Activated naive CD4-positive, alpha-beta T cell (primary cell): ENCODE measurements at regions not wholly inside any gene's neighbourhood (a gene's known extent, or its start where the extent isn't known, plus 50 kb on each side); places are given as distances from the start of the nearest gene placed in this dataset.
"Not testable (repeated sequence)": the region's sequence is repeated elsewhere in the genome, so short reads cannot be mapped to it uniquely, and the experiment has no call there.

Experiments
- DNase-seq, 4 experiments: peaks; one replicate each; lab custom pipeline; 2025; lab: John Stamatoyannopoulos, UW

GRCh38 chr12:9367828-9368227, 159.6 kb upstream of the PZP start:
- no peak for DNase-seq

GRCh38 chr12:9367201-9367600, 159.0 kb upstream of the PZP start:
- DNase-seq = no peak

- no peak for DNase-seq
Measured at GRCh38 chr12:9365296-9365695, 157.1 kb upstream of the PZP start.

GRCh38 chr12:9364224-9365176, 156.3 kb upstream of the PZP start:
- no peak for DNase-seq

GRCh38 chr12:9363145-9363544, 154.9 kb upstream of the PZP start:
- no peak for DNase-seq

GRCh38 chr12:9361879-9362326, 153.7 kb upstream of the PZP start:
- no peak for DNase-seq

GRCh38 chr12:9354009-9354754, 146.0 kb upstream of the PZP start:
- DNase-seq = not testable (repeated sequence)

GRCh38 chr12:9351136-9351535, 142.9 kb upstream of the PZP start:
- no peak for DNase-seq

- no peak for DNase-seq
Measured at GRCh38 chr12:9349888-9350885, 142.0 kb upstream of the PZP start.

- DNase-seq = no peak
Measured at GRCh38 chr12:9348906-9349518, 140.8 kb upstream of the PZP start.

- DNase-seq = no peak
Measured at GRCh38 chr12:9347328-9348127, 139.3 kb upstream of the PZP start.

GRCh38 chr12:9346866-9347327, 138.7 kb upstream of the PZP start:
- DNase-seq = no peak

GRCh38 chr12:9345171-9345570, 137.0 kb upstream of the PZP start:
- DNase-seq = no peak

GRCh38 chr12:9344541-9344940, 136.3 kb upstream of the PZP start:
- no peak for DNase-seq

GRCh38 chr12:9343731-9344130, 135.5 kb upstream of the PZP start:
- no peak for DNase-seq

- DNase-seq = no peak
Measured at GRCh38 chr12:9342614-9343353, 134.6 kb upstream of the PZP start.

- DNase-seq = no peak
Measured at GRCh38 chr12:9341260-9341585, 133.0 kb upstream of the PZP start.

GRCh38 chr12:9340422-9341259, 132.4 kb upstream of the PZP start:
- no peak for DNase-seq

- no peak for DNase-seq
Measured at GRCh38 chr12:9337656-9338055, 129.5 kb upstream of the PZP start.
